ENCODE measurements at regions not wholly inside any gene's neighbourhood (a gene's known extent, or its start where the extent isn't known, plus 50 kb on each side); places are given as distances from the start of the nearest gene placed in this dataset.
"Not testable (repeated sequence)": the region's sequence is repeated elsewhere in the genome, so short reads cannot be mapped to it uniquely, and the experiment has no call there.

DNA sequence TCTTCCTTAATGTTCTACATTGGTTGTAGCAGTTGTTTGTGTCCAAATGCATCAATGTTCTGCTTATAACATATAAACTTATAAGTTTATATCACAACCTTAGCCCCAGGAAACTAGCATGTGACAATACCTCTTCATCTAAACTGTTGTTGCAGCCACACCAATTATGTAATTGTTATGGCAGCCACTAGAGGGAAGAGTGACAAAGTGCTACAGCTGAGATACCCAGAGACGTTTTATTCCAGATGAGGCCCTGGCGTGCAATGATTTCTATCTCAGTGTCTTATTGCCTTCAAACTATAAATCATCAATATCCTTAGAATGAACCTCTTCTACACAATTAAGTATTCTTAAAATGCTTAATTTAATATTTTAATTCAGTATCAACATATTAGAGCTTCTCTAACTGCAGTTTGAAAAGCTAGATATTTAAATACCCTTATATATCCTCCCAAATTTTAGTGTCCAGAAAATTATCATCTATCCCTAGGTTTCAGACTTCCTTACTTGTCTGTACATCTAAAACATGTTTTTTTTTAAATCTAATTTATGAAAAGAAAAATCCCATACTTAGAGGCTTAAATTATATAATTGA, 171.6 kb downstream of the PCDH10 start:
- Mint-ChIP-seq H3K27ac (no peak overlapping the region), H3K4me3 (no peak overlapping the region), H3K4me1 (no peaks in the 10 kb centered on the region), H3K36me3 (no peaks in the 10 kb centered on the region), H3K9me3 (no peaks in the 10 kb centered on the region), H3K27me3 (no peaks in the 10 kb centered on the region)
- CTCF ChIA-PET: interaction anchor here (0.6 kb wide), 1 partner anchor 25 kb away, joined by 3 read pairs; no protein-coding TSS in a partner anchor
- no peak for DNase-seq

DNA sequence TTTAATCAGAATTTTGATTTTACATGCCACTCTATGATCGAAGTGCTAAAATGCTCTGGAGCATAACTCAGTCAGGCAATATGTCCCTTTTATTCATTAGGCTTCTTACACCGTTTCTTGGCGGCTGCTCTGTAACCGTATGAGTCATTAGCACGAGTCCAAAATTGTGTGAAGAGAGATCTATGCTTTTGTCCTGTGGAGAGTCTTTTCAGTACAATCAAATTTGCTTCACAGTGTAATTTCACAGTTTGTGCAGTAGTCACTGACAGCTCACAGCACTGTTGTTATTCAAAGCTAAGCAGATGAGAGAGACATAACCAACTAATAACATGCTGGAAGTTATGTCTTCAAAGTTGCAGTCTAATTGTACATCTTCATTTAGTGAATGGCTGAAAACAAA, 167.8 kb downstream of the PCDH10 start:
- Mint-ChIP-seq H3K36me3 (no peaks in the 10 kb centered on the region), H3K4me1 (no peaks in the 10 kb centered on the region), H3K27me3 (no peaks in the 10 kb centered on the region), H3K9me3 (no peaks in the 10 kb centered on the region), H3K27ac (no peak overlapping the region), H3K4me3 (no peak overlapping the region)
- CTCF ChIA-PET: no interaction called here
- no peak for DNase-seq

DNA sequence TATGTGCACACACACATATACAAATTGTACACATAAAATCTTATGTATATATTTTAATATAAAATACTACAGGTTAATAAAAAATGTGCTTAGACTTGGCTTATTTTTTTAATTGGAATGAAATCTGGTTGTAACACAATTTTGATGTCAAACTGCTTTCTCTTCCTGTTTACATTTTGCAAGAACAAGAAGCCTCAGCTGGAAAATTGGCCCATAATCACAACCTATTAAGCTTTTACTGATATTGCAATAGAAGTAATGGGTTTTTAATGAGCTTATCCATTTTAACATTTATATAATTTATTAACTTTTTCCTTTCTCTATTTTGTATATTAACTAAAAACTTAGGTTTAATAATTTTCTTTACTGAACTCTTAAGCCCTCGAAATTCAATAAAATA, 165.9 kb downstream of the PCDH10 start:
- Mint-ChIP-seq H3K36me3 (no peaks in the 10 kb centered on the region), H3K9me3 (peaks cover 3% of the 10 kb centered on the region), H3K27me3 (no peaks in the 10 kb centered on the region), H3K4me1 (no peaks in the 10 kb centered on the region), H3K27ac (no peak overlapping the region), H3K4me3 (no peak overlapping the region)
- CTCF ChIA-PET: no interaction called here
- no peak for DNase-seq

DNA sequence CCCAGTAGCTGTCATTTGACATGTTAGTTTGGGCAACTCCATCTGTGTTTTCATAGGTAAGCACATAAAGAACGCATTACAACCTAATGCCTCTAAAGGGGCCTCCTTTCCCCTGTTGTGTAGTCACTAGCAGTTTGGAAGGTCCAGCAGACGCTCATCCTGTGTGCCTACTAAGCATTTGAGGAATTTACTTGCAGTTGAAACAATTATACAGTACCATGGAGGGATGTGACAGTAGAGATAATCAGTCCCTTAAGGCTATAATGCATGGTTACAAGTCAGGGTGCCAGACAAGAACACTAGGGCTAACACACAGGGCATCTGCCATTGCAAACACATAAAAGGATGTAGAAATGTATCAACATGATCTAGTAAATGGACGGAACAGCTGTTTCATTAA, 138.3 kb downstream of the PCDH10 start:
- no peak overlapping the region for H3K4me3 Mint-ChIP-seq
- CTCF ChIA-PET: no interaction called here
- no peaks in the 10 kb centered on the region for H3K4me1 Mint-ChIP-seq
- no peaks in the 10 kb centered on the region for H3K36me3 Mint-ChIP-seq
- H3K27ac Mint-ChIP-seq: no peak overlapping the region
- H3K9me3 Mint-ChIP-seq: peaks cover 3% of the 10 kb centered on the region
- H3K27me3 Mint-ChIP-seq: no peaks in the 10 kb centered on the region
- no peak for DNase-seq

DNA sequence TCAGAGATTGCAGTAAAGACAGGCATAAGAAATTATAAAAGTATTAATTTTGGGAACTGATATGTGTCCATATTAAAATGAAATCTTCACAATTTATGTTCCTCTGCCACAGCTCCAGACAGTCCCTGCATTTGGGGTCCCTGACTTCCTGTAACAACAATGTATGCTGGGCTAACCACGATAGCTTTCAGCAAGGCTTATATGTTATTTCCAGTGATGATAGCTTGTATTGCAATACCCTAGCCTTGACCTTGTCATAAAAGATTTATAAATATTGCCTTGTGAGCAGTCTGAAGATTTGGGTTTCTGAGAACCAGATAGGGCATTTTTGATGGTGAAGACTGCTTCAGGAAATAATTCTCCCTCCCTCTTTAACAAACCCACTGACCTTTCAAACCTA, 129.5 kb downstream of the PCDH10 start:
- H3K36me3 Mint-ChIP-seq: no peaks in the 10 kb centered on the region
- no peak overlapping the region for H3K27ac Mint-ChIP-seq
- CTCF ChIA-PET: no interaction called here
- no peak for DNase-seq
- H3K4me1 Mint-ChIP-seq: no peaks in the 10 kb centered on the region
- peaks cover 5% of the 10 kb centered on the region for H3K9me3 Mint-ChIP-seq
- no peak overlapping the region for H3K4me3 Mint-ChIP-seq
- H3K27me3 Mint-ChIP-seq: no peaks in the 10 kb centered on the region

DNA sequence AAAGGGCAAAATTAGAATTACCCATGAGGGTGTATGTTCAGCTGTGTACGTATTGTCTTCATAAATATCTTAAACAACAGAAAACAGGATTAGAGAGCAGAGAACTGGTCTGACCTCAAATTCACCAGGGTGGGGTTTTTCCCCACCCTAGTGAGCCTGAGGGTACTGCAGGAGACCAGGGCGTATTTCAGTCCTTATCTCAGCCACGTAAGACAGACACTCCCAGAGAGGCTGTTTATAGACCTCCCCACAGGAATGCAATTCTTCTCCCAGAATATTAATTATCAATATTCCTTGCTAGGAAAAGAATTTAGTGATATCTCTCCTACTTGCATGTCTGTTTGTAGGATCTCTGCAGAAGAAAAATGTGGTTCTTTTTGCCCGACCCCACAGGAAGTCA, 128.8 kb downstream of the PCDH10 start:
- H3K27me3 Mint-ChIP-seq, H3K9me3 Mint-ChIP-seq, H3K4me1 Mint-ChIP-seq, H3K4me3 Mint-ChIP-seq, DNase-seq, H3K27ac Mint-ChIP-seq, CTCF ChIA-PET, H3K36me3 Mint-ChIP-seq: not testable (repeated sequence)

DNA sequence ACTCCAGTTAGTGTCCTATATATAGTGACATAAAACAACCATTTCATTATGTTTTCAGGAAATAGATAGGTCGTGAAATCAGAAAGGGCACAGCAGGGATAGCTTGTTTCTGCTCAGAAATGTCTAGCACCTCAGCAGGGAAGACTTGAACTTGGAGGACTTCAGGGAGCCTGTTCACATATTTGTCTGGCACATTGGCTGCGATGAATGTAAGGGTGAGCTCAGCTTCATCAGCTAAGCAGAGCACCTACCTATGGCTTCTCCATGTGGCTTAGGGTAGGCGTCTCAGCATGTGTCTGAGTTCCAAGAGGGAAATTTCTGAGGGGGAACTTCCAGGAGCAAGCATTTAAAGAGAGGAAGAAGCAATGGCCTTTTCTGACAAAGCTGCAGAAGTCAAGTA, 126.2 kb downstream of the PCDH10 start:
- no peaks in the 10 kb centered on the region for H3K36me3 Mint-ChIP-seq
- CTCF ChIA-PET: no interaction called here
- H3K27me3 Mint-ChIP-seq: no peaks in the 10 kb centered on the region
- no peak overlapping the region for H3K4me3 Mint-ChIP-seq
- DNase-seq: no peak
- peaks cover 5% of the 10 kb centered on the region for H3K9me3 Mint-ChIP-seq
- no peaks in the 10 kb centered on the region for H3K4me1 Mint-ChIP-seq
- no peak overlapping the region for H3K27ac Mint-ChIP-seq

DNA sequence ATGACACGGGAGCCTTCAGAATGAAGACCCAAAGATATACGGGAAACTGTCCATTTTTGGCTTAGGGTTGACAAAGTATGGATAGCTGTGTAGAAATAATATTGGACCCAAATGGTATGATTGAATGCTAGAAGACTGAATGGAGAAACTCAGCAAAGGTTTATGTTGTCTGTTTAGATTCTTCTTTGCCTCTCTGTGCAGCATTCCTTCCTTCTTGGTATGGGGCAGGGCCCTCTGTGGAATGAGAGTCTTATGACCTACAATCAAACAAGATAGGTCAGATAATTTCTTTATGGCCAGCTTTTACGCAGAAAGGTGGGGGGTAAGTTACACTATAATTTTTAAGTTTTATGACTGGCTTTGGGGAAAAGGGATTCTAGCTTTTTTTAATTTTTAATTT, 124.3 kb downstream of the PCDH10 start:
- CTCF ChIA-PET: no interaction called here
- Mint-ChIP-seq H3K27me3 (no peaks in the 10 kb centered on the region), H3K4me3 (no peak overlapping the region), H3K9me3 (peaks cover 4% of the 10 kb centered on the region), H3K27ac (no peak overlapping the region), H3K36me3 (no peaks in the 10 kb centered on the region), H3K4me1 (no peaks in the 10 kb centered on the region)
- DNase-seq: no peak

DNA sequence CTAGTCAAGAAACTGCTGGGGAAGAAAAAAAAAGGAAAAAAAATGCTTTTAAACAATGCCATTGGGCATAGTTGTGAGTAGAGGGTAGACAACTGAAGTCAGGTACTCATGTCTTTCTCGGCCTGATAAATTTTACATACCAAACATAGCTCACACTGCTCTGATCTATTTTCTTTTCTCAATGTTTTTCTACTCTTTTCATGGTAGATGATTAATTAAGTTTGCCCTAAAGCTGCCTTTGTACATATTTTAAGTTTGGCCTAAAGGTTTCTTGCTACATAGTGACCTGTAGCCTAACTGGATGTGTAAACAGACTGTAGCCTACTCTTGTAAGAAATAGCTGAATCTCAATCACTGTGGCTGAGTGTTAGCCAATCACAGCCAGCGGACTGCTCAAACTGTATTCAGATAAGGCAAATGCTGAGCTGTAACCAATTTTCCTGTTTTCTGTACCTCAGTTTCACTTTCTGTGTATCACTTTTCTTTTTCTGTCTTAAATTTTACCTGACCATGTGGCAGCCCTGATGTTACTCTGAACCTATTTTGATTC, 121.0 kb downstream of the PCDH10 start:
- CTCF ChIA-PET: no interaction called here
- DNase-seq: no peak
- Mint-ChIP-seq H3K36me3 (no peaks in the 10 kb centered on the region), H3K4me1 (no peaks in the 10 kb centered on the region), H3K27ac (no peak overlapping the region), H3K27me3 (no peaks in the 10 kb centered on the region), H3K4me3 (no peak overlapping the region), H3K9me3 (no peaks in the 10 kb centered on the region)

DNA sequence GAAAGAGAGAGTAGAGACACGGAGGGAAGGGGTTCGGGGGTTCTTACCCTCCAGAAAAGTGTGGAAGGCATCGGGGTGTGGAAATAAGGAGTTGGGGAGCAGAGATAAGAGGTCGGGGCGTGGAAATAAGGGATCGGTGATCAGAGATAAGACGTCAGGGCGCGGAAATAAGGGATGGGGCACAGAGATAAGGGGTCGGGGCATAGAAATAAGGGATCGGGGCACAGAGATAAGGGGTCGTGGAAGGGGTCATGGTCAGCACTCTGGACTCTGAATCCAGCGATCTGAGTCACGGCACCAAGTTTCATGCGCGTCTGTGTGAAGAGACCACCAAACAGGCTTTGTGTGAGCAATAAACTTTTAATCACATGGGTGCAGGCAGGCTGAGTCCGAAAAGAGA, 119.1 kb downstream of the PCDH10 start:
- no peaks in the 10 kb centered on the region for H3K9me3 Mint-ChIP-seq
- no peaks in the 10 kb centered on the region for H3K27me3 Mint-ChIP-seq
- no peaks in the 10 kb centered on the region for H3K36me3 Mint-ChIP-seq
- H3K27ac Mint-ChIP-seq: no peak overlapping the region
- H3K4me1 Mint-ChIP-seq: no peaks in the 10 kb centered on the region
- no peak for DNase-seq
- no peak overlapping the region for H3K4me3 Mint-ChIP-seq
- CTCF ChIA-PET: no interaction called here

DNA sequence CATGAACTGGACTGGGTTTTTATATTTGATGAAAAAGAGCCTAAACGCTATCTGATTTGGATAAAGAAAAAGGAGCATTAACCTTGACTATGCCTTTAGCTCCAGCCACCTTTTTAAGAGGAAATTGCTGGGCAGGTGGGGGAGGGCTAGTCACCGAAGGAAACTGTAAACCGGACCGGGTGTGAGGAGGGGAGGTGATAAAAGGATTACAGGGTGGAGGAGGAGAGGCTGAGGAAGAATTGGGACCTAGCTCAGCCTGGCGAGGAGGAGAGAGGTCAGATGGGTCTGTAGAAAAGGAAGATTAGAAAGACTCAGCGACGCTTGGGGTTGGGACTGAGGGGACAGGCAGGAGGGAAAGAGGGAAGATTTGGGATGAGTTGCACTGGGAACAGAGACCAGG, 118.4 kb downstream of the PCDH10 start:
- H3K4me1 Mint-ChIP-seq, H3K9me3 Mint-ChIP-seq, H3K27me3 Mint-ChIP-seq: not testable (repeated sequence)

DNA sequence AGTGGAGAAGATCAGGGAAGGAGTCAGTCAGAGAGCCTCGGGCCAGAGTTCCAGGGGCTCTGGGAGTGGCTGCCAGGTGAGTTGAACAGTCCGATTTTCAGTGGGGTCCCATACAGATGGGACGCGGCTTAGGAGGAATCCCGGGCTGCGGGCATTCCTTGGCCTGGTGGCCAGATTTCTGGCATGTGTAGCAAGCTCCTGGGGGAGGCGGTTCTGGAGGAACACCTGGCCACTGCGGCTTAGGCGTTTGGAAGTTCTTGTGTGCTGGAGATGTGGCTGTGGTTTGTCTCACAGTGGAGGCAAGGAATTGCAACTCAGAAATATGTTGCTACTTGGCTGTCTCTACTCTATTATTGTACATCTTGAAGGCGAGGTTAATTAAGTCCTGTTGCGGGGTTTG, 117.9 kb downstream of the PCDH10 start:
- H3K36me3 Mint-ChIP-seq, H3K9me3 Mint-ChIP-seq, H3K27ac Mint-ChIP-seq, DNase-seq, H3K4me1 Mint-ChIP-seq, H3K4me3 Mint-ChIP-seq, CTCF ChIA-PET, H3K27me3 Mint-ChIP-seq: not testable (repeated sequence)

More for the DNA sequence above, 118.4 kb downstream of the PCDH10 start:
- DNase-seq, H3K27ac Mint-ChIP-seq, H3K36me3 Mint-ChIP-seq, CTCF ChIA-PET, H3K4me3 Mint-ChIP-seq: not testable (repeated sequence)

DNA sequence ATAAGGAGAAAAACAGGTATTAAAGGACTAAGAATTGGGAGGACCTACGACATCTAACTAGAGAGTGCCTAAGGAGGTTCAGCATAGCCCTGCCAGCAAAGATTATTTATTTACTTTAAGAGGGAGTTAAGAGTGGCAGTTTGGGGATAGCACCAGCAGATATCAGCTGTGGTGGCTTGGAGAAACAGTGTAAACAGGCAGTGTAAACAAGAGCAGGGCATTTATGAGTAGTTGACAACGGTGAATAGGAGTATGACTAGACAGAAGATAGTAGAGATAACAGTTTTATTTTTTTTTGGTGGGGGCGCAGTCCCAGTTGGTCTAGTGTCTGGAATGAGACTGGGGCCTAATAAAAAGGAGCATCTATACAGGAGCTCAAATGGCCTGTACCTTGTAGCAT, 115.2 kb downstream of the PCDH10 start:
- H3K36me3 Mint-ChIP-seq, DNase-seq, H3K27me3 Mint-ChIP-seq, CTCF ChIA-PET, H3K27ac Mint-ChIP-seq, H3K4me3 Mint-ChIP-seq, H3K9me3 Mint-ChIP-seq, H3K4me1 Mint-ChIP-seq: not testable (repeated sequence)

DNA sequence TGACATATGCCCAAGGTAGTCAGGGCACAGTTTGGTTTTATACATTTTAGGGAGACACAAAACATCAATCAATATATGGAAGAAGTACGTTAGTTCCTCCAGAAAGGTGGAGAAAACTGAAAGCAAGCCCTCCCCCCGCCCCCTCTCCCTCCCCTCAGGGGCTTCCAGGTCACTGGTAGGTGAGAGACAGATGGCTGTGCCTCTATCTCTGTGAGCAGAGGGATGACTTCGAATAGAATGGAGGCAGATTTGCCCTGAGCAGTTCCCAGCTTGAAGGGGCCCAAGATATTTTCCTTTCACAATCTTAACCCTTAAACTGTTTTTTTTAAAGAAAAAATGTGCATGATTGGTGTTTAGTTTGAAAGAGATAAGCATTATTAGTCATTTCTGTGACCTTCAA, 114.0 kb downstream of the PCDH10 start:
- no peak for DNase-seq
- no peak overlapping the region for H3K4me3 Mint-ChIP-seq
- no peaks in the 10 kb centered on the region for H3K9me3 Mint-ChIP-seq
- no peaks in the 10 kb centered on the region for H3K36me3 Mint-ChIP-seq
- CTCF ChIA-PET: no interaction called here
- H3K27me3 Mint-ChIP-seq: no peaks in the 10 kb centered on the region
- no peaks in the 10 kb centered on the region for H3K4me1 Mint-ChIP-seq
- H3K27ac Mint-ChIP-seq: no peak overlapping the region

DNA sequence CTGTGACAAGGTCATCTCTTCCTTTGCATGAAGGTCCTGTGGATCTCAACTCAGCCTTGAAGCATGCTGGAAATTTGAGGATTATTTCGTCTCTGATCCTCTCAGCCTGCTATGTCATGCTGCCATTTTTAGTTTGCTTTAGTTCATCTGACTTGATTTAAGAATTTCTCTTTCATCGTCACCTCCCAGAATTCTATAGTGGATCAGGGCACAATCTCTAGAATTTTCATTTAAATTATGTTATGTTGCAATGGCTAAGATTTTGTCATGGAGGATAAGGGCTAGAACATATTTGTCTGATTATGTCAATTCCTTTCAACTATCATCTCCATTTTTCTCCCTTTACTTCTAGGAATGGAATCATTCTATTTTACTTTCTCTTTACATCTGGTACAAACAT, 98.8 kb downstream of the PCDH10 start:
- Mint-ChIP-seq H3K4me1 (no peaks in the 10 kb centered on the region), H3K4me3 (no peak overlapping the region), H3K9me3 (peaks cover 2% of the 10 kb centered on the region), H3K27me3 (no peaks in the 10 kb centered on the region), H3K27ac (no peak overlapping the region), H3K36me3 (no peaks in the 10 kb centered on the region)
- CTCF ChIA-PET: no interaction called here
- DNase-seq: no peak

DNA sequence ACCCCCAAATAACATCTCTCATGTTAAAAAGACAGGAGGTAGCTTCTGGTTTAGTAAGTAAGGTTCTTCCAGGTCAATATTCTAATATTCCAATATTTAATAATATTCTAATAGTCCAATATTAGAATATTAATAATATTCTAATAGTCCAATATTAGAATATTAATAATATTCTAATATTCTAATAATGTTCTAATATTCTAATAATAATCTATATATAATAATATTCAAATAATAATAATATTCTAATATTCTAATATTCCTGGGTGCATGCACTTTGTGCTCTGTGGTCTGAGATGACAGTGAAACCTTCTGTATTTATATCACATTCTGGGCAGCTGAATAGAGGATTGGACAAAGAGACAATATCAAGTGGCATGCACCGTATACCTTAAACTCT, 96.1 kb downstream of the PCDH10 start:
- Mint-ChIP-seq H3K27ac (no peak overlapping the region), H3K27me3 (no peaks in the 10 kb centered on the region), H3K9me3 (peaks cover 2% of the 10 kb centered on the region), H3K4me3 (no peak overlapping the region), H3K4me1 (no peaks in the 10 kb centered on the region), H3K36me3 (no peaks in the 10 kb centered on the region)
- DNase-seq: no peak
- CTCF ChIA-PET: no interaction called here
